Gastrocnemius medialis (tissue), 4 donors: ENCODE measurements at regions not wholly inside any gene's neighbourhood (a gene's known extent, or its start where the extent isn't known, plus 50 kb on each side); places are given as distances from the start of the nearest gene placed in this dataset.

Experiments
- ATAC-seq, 2 donors: fragments of 150-250 bp; one replicate each; pipeline ENCODE4 v1.9.1; 2016
- DNase-seq, 2 donors: peaks; one replicate each; pipeline ENCODE4 v3.0.0-alpha.2; 2019
- H3K27ac ChIP-seq, 4 donors: fragments of 200-600 bp; sonication (generic); 1 replicate in 1 of 4; 2 replicates in 3 of 4; pipeline ENCODE4 v1.5.1; 2016 to 2018; ENCODE audit warnings: mild to moderate bottlenecking in 2 of 4, moderate library complexity in 1 of 4
- H3K27me3 ChIP-seq, 3 donors: fragments of 200-600 bp; sonication (generic) in 2 of 3; 1 replicate in 1 of 3; 2 replicates in 2 of 3; pipeline versions ENCODE4 v1.5.1 to v1.6.0; 2016 to 2019; ENCODE audit warnings: mild to moderate bottlenecking in 1 of 3, moderate library complexity in 1 of 3
- H3K36me3 ChIP-seq, 2 donors: fragments of 200-600 bp; sonication (generic) in 1 of 2; one replicate each; pipeline ENCODE4 v1.5.1; 2017 to 2018
- H3K4me1 ChIP-seq, 2 donors: fragments of 200-600 bp; sonication (generic) in 1 of 2; one replicate each; pipeline ENCODE4 v1.5.1; 2016 to 2017; ENCODE audit warnings: mild to moderate bottlenecking in 2 of 2
- H3K4me3 ChIP-seq, 4 donors: fragments of 200-600 bp; sonication (generic) in 3 of 4; 1 replicate in 1 of 4; 2 replicates in 3 of 4; pipeline ENCODE4 v1.5.1; 2016 to 2019; ENCODE audit warnings: mild to moderate bottlenecking in 2 of 4
- H3K9me3 ChIP-seq, 3 donors: fragments of 200-600 bp; sonication (generic) in 2 of 3; 1 replicate in 1 of 3; 2 replicates in 2 of 3; pipeline ENCODE4 v1.5.1; 2016 to 2019
- POLR2A ChIP-seq, 2 donors: fragments of 450-650 bp; IDR thresholded peaks; one replicate each; pipeline ENCODE4 v1.6.1; 2017; ENCODE audit warnings: antibody characterized with exemption in 2 of 2, mild to moderate bottlenecking in 2 of 2, moderate library complexity in 2 of 2
- in situ Hi-C, 4 donors: fragments of 200-750 bp; cut with MboI; loops; one replicate each; pipeline versions ENCODE4 v1.15.0 to v1.8.0; 2017; ENCODE audit warnings: low sequenced_read_pairs in 4 of 4
- intact Hi-C: fragments of 100-400 bp; cut with DNase I; formaldehyde crosslinking; loops from one replicate; pipeline ENCODE4 v1.15.1; 2023; ENCODE audit warnings: low total_unique reads
- TF ChIP-seq, protein P1 (sequence below), 5 experiments: fragments of 450-650 bp in 3 of 5; fragments of 200-600 bp in 2 of 5; sonication (generic) in 2 of 5; IDR thresholded peaks in 4 of 5; conservative IDR thresholded peaks in 1 of 5; 1 replicate in 4 of 5; 2 replicates in 1 of 5; pipeline ENCODE4 v1.5.1; 2016 to 2019; ENCODE audit warnings: antibody characterized with exemption in 5 of 5, mild to moderate bottlenecking in 3 of 5, moderate library complexity in 3 of 5

DNA sequence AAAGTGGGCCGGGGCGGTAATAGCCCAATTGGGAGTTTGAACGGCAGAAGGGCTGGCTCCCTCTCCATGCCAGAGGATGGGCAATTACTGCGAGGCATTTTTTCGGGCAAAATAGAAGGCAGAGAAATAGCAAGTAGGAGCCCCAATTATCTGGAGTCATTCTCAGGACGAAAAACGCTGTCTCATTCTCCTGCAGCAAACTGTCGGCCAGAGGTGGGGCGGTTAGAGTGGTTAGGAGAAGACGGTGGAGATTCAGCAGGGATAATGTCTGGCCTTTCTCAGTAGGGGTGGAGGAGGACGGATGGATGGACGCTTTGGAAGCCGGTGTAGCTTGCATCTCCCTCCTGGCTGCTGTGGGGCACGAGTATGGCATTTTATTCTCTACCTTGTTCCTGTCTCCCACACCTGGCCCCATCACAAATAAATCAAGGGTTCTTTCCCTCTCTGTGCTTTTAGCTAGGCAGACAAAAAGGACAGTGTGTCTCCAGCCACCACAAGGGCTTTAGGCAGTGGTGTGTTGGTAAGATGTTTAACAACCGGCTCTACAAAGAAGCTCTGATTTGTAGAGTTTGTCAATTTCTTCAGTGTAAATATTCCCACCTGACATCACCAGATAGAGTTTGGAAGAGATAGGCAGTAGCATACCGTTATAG is 140.5 kb upstream of the LHX5 start:
- no peak overlapping the region for H3K27ac ChIP-seq
- no peaks in the 10 kb centered on the region for H3K4me1 ChIP-seq
- H3K36me3 ChIP-seq, result no peaks in the 10 kb centered on the region
- peaks cover 8 to 26% (median 16%) of the 10 kb centered on the region in 3 donors for H3K27me3 ChIP-seq
- H3K4me3 ChIP-seq, result no peak overlapping the region
- no peak for ATAC-seq
- intact Hi-C loops, result no loop called here
- TF ChIP-seq, protein P1, sequence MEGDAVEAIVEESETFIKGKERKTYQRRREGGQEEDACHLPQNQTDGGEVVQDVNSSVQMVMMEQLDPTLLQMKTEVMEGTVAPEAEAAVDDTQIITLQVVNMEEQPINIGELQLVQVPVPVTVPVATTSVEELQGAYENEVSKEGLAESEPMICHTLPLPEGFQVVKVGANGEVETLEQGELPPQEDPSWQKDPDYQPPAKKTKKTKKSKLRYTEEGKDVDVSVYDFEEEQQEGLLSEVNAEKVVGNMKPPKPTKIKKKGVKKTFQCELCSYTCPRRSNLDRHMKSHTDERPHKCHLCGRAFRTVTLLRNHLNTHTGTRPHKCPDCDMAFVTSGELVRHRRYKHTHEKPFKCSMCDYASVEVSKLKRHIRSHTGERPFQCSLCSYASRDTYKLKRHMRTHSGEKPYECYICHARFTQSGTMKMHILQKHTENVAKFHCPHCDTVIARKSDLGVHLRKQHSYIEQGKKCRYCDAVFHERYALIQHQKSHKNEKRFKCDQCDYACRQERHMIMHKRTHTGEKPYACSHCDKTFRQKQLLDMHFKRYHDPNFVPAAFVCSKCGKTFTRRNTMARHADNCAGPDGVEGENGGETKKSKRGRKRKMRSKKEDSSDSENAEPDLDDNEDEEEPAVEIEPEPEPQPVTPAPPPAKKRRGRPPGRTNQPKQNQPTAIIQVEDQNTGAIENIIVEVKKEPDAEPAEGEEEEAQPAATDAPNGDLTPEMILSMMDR (IDR thresholded peaks at IDR 0.05 in 4 of 5, conservative IDR thresholded peaks at IDR 0.05 in 1 of 5), result no peak
- in situ Hi-C loops, result no loop called here
- no peaks in the 10 kb centered on the region for H3K9me3 ChIP-seq
- DNase-seq, result no peak

DNA sequence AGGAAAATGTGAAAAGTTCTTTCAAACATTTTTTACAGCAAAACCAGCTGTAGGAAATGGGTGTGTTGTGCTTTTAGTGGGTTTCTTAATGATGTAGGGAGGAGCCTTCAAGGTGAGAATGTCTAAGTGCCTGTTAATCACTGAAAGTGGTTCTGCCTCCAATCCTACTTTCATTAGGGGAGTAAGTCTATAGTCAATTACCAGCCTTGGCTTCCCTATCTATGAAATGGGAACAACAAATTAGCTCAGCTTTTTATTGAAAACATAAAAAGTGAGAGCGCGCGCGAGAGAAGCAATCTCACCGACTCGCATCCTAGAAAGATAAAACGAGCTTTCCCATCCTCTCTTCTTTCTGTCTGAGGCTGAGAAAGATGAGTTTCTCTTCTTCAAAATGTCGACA is 140.0 kb upstream of the LHX5 start:
- no peak overlapping the region for H3K27ac ChIP-seq
- no peak for TF ChIP-seq POLR2A (IDR thresholded peaks at IDR 0.05)
- TF ChIP-seq, protein P1 (IDR thresholded peaks at IDR 0.05 in 4 of 5, conservative IDR thresholded peaks at IDR 0.05 in 1 of 5), result no peak
- intact Hi-C loops, result no loop called here
- H3K4me1 ChIP-seq, result no peaks in the 10 kb centered on the region
- in situ Hi-C loops, result no loop called here
- ATAC-seq (no peak), DNase-seq (no peak)
- no peaks in the 10 kb centered on the region for H3K36me3 ChIP-seq
- H3K4me3 ChIP-seq, result no peak overlapping the region
- H3K27me3 ChIP-seq, result peaks cover 8 to 26% (median 16%) of the 10 kb centered on the region in 3 donors
- no peaks in the 10 kb centered on the region for H3K9me3 ChIP-seq

DNA sequence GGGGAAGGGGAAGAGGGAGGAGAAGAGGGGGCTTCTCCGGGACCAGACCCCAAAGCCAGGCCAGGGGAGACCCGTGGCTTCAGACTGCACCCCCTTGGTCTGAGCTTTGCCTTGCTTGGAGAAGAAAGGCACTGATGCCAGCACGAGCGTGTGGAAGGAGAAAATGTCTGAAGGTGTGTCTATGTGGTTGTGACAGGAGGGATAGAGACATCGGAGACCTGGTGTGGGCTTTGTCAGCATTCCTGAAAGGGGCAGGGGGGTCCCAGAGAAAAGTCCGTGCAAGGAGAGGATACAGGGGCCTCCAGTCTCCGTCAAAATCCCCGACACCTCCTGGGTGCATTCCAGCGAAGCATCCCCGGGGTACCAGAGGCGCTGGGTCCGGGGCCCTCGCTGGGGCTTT is 139.0 kb upstream of the LHX5 start:
- no peaks in the 10 kb centered on the region for H3K36me3 ChIP-seq
- no peak for DNase-seq
- H3K4me3 ChIP-seq, result no peak overlapping the region
- no peak for ATAC-seq
- no peaks in the 10 kb centered on the region for H3K4me1 ChIP-seq
- in situ Hi-C loops (no loop called here), intact Hi-C loops (no loop called here)
- H3K27ac ChIP-seq, result no peak overlapping the region
- H3K9me3 ChIP-seq, result no peaks in the 10 kb centered on the region
- peaks cover 8 to 26% (median 16%) of the 10 kb centered on the region in 3 donors for H3K27me3 ChIP-seq
- TF ChIP-seq POLR2A (IDR thresholded peaks at IDR 0.05), result no peak
- TF ChIP-seq, protein P1 (IDR thresholded peaks at IDR 0.05 in 4 of 5, conservative IDR thresholded peaks at IDR 0.05 in 1 of 5), result no peak

DNA sequence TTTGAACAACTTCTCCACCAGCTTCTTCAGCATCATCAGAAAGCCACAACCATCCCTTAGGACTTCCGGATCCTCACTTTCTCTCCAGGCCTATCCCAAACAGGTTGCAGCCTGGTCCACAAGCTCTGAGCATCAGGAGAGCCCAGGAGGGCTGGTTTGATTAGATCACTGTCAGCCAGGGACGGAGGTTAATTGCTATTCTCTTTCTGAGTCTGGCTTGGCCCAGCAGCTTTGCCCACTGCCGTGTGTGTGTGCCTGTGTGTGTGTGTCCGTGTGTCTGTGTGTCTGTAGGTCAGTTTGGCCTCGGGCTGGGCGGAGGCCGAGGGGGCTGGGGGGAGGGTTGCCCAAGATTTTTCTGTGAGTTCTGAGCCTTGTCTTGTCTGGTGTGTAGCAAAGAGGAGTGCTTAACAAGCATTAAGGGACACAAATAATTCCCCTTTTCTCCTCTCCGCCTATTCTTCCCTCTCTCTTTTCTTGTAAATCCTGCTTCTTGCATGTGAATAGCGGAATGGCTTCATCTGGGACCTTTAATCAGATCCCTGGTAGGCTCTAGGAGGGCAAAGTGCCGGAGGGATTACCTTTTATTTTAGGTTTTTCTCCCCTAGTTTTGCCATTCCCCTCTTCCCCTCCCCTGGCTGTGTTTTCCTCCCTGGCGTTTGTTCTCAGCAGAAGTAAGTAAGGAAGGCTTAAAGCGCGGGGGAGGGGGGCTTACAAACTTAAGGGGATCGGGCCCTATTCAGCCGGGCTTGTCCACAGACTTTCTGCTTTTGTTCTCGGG is 138.2 kb upstream of the LHX5 start:
- intact Hi-C loops, result no loop called here

More for the DNA sequence above, 138.2 kb upstream of the LHX5 start:
- ATAC-seq (no peak), DNase-seq (no peak)
- Histone ChIP-seq H3K27ac (no peak overlapping the region), H3K36me3 (no peaks in the 10 kb centered on the region), H3K4me3 (no peak overlapping the region), H3K9me3 (no peaks in the 10 kb centered on the region), H3K27me3 (peaks cover 8 to 26% (median 16%) of the 10 kb centered on the region in 3 donors), H3K4me1 (no peaks in the 10 kb centered on the region)
- TF ChIP-seq POLR2A (IDR thresholded peaks at IDR 0.05), result no peak
- TF ChIP-seq, protein P1 (IDR thresholded peaks at IDR 0.05 in 4 of 5, conservative IDR thresholded peaks at IDR 0.05 in 1 of 5), result no peak
- in situ Hi-C loops, result no loop called here
